ENCODE measurements at regions not wholly inside any gene's neighbourhood (a gene's known extent, or its start where the extent isn't known, plus 50 kb on each side); places are given as distances from the start of the nearest gene placed in this dataset.

DNA sequence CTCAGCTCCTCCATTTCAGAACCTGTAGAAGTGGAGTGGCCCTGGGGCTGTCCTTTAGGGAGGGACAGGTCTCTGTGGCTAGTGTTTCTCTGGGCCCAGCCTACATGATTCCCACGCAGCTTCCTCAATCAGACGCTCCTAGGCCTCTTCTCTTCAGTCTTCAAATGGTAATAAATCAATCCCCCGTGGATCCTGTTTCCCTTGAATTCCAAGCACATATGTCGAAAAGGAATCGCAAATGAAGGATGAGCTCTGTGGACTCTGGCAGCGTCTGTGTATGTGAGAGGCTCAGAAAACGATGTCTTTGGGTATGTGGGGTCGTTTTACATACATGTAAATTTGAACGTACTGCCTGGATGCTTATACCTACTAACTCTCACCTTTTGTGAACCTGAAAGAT, 98.5 kb upstream of the ST8SIA3 start:
- Histone ChIP-seq H3K9ac (ENCODE audit: extremely low read depth, insufficient read length, low read length) (no peak overlapping the region), H2BK120ac (ENCODE audit: low read depth, low read length, poor library complexity, severe bottlenecking) (no peak overlapping the region), H3K27ac (ENCODE audit: insufficient read length, low read depth, low read length) (no peak overlapping the region), H2BK12ac (ENCODE audit: insufficient read length, low read depth, low read length) (no peak overlapping the region), H2BK5ac (ENCODE audit: insufficient read length, low read length) (no peak overlapping the region), H3K23ac (ENCODE audit: insufficient read length, low read depth, low read length) (no peak overlapping the region), H3T11ph (ENCODE audit: low read length) (no peak overlapping the region), H2BK15ac (ENCODE audit: low read depth, low read length) (no peak overlapping the region), H3K79me1 (ENCODE audit: insufficient read depth, low read depth, low read length, poor library complexity, severe bottlenecking) (no peaks in the 10 kb centered on the region), H3K23me2 (ENCODE audit: insufficient read length, low read depth, low read length, poor library complexity, severe bottlenecking) (no peaks in the 10 kb centered on the region), H3K18ac (ENCODE audit: insufficient read length, low read depth, low read length) (no peak overlapping the region), H4K91ac (ENCODE audit: insufficient read length, low read depth, low read length) (no peak overlapping the region), H3K4me2 (ENCODE audit: insufficient read depth, insufficient read length, low read length) (no peak overlapping the region), H4K8ac (replicated peaks; ENCODE audit: insufficient read length, low read depth, low read length) (no peak overlapping the region), H2AFZ (ENCODE audit: low read length) (no peak overlapping the region), H3K4ac (ENCODE audit: low read depth, low read length) (no peak overlapping the region), H2AK5ac (ENCODE audit: insufficient read length, low read length) (no peak overlapping the region), H3K27me3 (ENCODE audit: insufficient read depth, low read length) (no peaks in the 10 kb centered on the region), H3K4me1 (ENCODE audit: insufficient read depth, low read length) (no peaks in the 10 kb centered on the region), H4K5ac (ENCODE audit: insufficient read length, low read depth, low read length) (no peak overlapping the region), H2BK20ac (ENCODE audit: low read depth, low read length, poor library complexity, severe bottlenecking) (no peak overlapping the region), H4K20me1 (ENCODE audit: control insufficient read depth, insufficient read depth, insufficient read length) (no peaks in the 10 kb centered on the region), H3K14ac (ENCODE audit: insufficient read depth, low read length) (no peak overlapping the region), H3K79me2 (ENCODE audit: insufficient read depth, low read length) (no peaks in the 10 kb centered on the region), H3K56ac (ENCODE audit: insufficient read length, low read depth, low read length) (no peak overlapping the region), H3K9me3 (ENCODE audit: control insufficient read depth, low read depth, low read length) (no peaks in the 10 kb centered on the region)
- Mint-ChIP-seq H3K36me3 (ENCODE audit: insufficient read depth in 1 of 3, low read depth in 3 of 3) (no peaks in the 10 kb centered on the region), H3K27ac (no peak overlapping the region), H3K9me3 (no peaks in the 10 kb centered on the region), H3K4me3 (no peak overlapping the region), H3K27me3 (ENCODE audit: low read depth) (no peaks in the 10 kb centered on the region), H3K4me1 (no peaks in the 10 kb centered on the region)
- DNase-seq = no peak
- TF ChIP-seq, protein P1, sequence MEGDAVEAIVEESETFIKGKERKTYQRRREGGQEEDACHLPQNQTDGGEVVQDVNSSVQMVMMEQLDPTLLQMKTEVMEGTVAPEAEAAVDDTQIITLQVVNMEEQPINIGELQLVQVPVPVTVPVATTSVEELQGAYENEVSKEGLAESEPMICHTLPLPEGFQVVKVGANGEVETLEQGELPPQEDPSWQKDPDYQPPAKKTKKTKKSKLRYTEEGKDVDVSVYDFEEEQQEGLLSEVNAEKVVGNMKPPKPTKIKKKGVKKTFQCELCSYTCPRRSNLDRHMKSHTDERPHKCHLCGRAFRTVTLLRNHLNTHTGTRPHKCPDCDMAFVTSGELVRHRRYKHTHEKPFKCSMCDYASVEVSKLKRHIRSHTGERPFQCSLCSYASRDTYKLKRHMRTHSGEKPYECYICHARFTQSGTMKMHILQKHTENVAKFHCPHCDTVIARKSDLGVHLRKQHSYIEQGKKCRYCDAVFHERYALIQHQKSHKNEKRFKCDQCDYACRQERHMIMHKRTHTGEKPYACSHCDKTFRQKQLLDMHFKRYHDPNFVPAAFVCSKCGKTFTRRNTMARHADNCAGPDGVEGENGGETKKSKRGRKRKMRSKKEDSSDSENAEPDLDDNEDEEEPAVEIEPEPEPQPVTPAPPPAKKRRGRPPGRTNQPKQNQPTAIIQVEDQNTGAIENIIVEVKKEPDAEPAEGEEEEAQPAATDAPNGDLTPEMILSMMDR (conservative IDR thresholded peaks at IDR 0.05) = no peak
- WGBS (ENCODE audit: extremely low coverage, insufficient read length, low lambda C conversion rate) = no CpG with 5 or more reads among the region's 9 CpGs
